ENCODE measurements at regions not wholly inside any gene's neighbourhood (a gene's known extent, or its start where the extent isn't known, plus 50 kb on each side); places are given as distances from the start of the nearest gene placed in this dataset.

- no peaks in the 10 kb centered on the region for H3K9me3 ChIP-seq (replicated peaks in 1 of 3)
- no peaks in the 10 kb centered on the region for H3K4me1 ChIP-seq (replicated peaks in 1 of 2)
- H3K4me3 ChIP-seq = no peak overlapping the region
- intact Hi-C loops (cut with DNase I) = no loop called here
- no peaks in the 10 kb centered on the region for H3K36me3 ChIP-seq (replicated peaks in 1 of 2)
- WGBS, 4 donors = 68 to 81% (median 75%) methylated on average over 2 of the region's 2 CpGs
- TF ChIP-seq POLR2A (IDR thresholded peaks at IDR 0.05) (no peak), CTCF (IDR thresholded peaks at IDR 0.05) (no peak)
- no peak for DNase-seq
- H3K27me3 ChIP-seq = no peaks in the 10 kb centered on the region
- H3K27ac ChIP-seq = no peak overlapping the region
Measured at GRCh38 chr2:207399301-207399700, 130.5 kb upstream of the CREB1 start.

DNA sequence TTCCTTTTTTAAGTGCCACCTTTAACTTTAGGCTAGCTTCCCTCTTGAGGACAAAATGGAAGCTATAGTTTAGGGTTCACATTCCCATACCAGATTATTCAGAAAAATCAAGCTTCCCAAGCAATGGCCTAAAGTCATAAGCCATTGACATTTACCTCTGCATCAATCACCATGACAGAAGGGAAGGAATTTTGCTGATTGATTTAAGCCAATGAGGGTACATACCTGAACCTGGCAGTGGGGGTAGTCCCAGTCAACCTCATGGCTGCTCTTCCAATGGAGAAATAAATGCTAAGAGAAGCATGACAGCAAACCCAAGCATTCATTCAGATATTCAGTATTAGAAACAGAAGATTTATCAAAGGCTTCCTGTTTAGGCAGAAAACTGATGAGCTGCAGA lies 128.4 kb upstream of the CREB1 start:
- H3K27me3 ChIP-seq = no peaks in the 10 kb centered on the region
- no peaks in the 10 kb centered on the region for H3K4me1 ChIP-seq (replicated peaks in 1 of 2)
- no peaks in the 10 kb centered on the region for H3K9me3 ChIP-seq (replicated peaks in 1 of 3)
- no peak for TF ChIP-seq POLR2A (IDR thresholded peaks at IDR 0.05)
- no peak for TF ChIP-seq CTCF (IDR thresholded peaks at IDR 0.05)
- DNase-seq = no peak
- H3K27ac ChIP-seq = no peak overlapping the region
- H3K4me3 ChIP-seq = no peak overlapping the region
- no peaks in the 10 kb centered on the region for H3K36me3 ChIP-seq (replicated peaks in 1 of 2)
- intact Hi-C loops (cut with DNase I) = no loop called here

GRCh38 chr2:207403141-207403540 lies 126.6 kb upstream of the CREB1 start:
- Histone ChIP-seq H3K27me3 (no peaks in the 10 kb centered on the region), H3K9me3 (replicated peaks in 1 of 3) (no peaks in the 10 kb centered on the region), H3K4me1 (replicated peaks in 1 of 2) (no peaks in the 10 kb centered on the region), H3K27ac (no peak overlapping the region), H3K4me3 (no peak overlapping the region), H3K36me3 (replicated peaks in 1 of 2) (no peaks in the 10 kb centered on the region)
- 81 to 89% (median 85%) methylated on average over 1 of the region's 1 CpG for WGBS, 4 donors
- TF ChIP-seq CTCF (IDR thresholded peaks at IDR 0.05) (no peak), POLR2A (IDR thresholded peaks at IDR 0.05) (no peak)
- DNase-seq = no peak
- intact Hi-C loops (cut with DNase I) = no loop called here

DNA sequence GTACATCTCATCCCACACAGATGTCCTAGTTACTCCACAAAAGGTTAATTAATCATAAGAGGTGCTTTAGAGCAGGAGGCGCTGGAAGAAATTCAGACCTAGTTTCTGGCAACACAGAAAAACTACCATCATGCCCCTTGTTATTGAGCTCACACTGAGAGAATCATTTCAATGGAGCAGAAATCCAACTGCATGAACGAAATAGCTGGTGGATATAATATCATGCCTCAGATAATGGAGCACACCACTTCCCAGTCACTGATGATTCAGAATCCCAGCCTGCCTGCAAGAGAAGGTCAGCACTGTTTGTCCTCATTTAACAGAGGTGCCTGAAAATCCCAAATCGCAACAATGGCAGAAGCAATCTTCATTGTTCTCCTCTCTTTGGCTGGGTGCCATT lies 125.8 kb upstream of the CREB1 start:
- no peaks in the 10 kb centered on the region for H3K9me3 ChIP-seq (replicated peaks in 1 of 3)
- 40 to 80% (median 66%) methylated on average over 3 of the region's 3 CpGs for WGBS, 4 donors
- H3K27ac ChIP-seq = no peak overlapping the region
- no peaks in the 10 kb centered on the region for H3K36me3 ChIP-seq (replicated peaks in 1 of 2)
- intact Hi-C loops (cut with DNase I) = no loop called here
- TF ChIP-seq POLR2A (IDR thresholded peaks at IDR 0.05) (no peak), CTCF (IDR thresholded peaks at IDR 0.05) (no peak)
- H3K27me3 ChIP-seq = no peaks in the 10 kb centered on the region
- H3K4me1 ChIP-seq (replicated peaks in 1 of 2) = no peaks in the 10 kb centered on the region
- H3K4me3 ChIP-seq = no peak overlapping the region
- DNase-seq = no peak

All from adrenal gland (tissue), 9 donors.